ENCODE measurements at regions not wholly inside any gene's neighbourhood (a gene's known extent, or its start where the extent isn't known, plus 50 kb on each side); places are given as distances from the start of the nearest gene placed in this dataset.

DNA sequence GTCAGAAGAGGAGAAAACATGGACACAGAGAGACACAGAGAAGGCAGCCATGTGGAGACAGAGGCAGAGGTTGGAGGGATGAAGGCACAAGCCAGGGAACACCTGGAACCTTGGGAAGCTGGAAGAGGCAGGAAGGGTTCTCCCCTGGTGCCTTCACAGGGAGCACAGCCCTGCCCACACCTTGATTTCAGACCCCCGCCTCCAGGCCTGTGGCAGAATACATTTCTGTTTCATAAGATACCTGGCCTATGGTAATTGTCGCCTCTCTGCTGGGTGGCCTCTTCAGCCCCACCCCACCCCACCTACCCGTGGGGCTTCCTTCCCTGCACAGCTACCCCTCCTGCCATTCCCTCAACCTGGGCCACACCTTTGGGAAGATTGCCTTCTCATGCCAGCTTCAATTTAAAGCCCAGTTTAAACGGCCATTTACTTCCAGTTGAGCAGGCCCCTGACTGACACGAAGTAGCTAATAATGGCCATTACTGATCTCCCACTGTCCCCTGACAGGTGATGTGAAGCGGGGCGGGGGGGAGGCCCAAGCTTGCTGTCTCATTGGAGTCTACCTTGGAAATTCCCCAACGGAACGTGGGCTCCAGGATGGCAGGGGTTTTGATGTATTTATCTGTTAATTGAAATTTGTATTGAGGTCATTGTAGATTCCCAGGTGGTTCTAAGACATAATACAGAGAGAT lies 291.7 kb upstream of the FOXF1 start:
- peaks cover 3% of the 10 kb centered on the region; the same call in 1 of the 2 replicates for H3K4me1 ChIP-seq
- no peak for DNase-seq
- no peak overlapping the region for H3K4me3 ChIP-seq
- no peaks in the 10 kb centered on the region for H3K27me3 ChIP-seq
- H3K27ac ChIP-seq = no peak overlapping the region
- no peaks in the 10 kb centered on the region for H3K36me3 ChIP-seq
- H3K9me3 ChIP-seq (replicated peaks) = no peaks in the 10 kb centered on the region

DNA sequence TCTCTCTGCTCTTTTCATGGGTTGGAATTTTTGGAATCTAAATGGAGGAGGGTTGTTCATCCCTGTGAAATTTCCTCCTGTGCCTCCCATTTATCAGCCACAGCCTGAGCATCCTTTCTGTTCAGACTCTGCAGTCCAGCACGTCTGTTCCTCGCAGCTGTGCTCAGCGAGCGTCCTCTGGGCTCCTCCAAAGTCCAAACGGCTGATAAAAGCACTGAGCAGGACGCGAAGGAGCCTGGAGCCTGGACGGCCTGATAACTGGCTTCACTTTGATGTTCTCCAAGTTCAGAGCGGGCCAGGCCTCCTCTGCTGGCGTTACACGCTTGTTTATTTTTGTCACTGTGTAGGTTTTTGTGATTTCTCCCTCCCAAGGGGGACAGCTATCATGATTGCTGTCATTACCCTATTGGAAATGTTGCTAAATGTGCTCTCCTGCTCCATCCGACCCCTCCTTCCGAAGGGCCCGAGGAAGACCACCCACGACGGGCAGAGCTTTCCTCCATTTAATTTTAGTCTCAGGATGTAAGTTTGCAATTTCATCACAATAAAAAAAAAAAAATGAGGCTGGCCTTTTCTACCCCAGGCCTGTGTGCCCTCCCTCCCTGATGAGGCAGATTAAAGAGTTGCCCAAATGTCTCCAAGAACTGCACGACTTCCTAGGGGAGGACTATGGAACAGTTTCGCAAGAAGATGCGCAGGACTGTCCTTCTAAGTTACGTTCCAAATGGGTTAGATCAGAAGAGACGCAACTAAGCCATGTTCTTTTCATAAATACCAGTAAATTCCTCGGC lies 290.5 kb upstream of the FOXF1 start:
- Histone ChIP-seq H3K4me3 (no peak overlapping the region), H3K27me3 (no peaks in the 10 kb centered on the region), H3K4me1 (peaks cover 4% of the 10 kb centered on the region; the same call in 1 of the 2 replicates), H3K36me3 (no peaks in the 10 kb centered on the region), H3K27ac (no peak overlapping the region), H3K9me3 (replicated peaks) (no peaks in the 10 kb centered on the region)
- DNase-seq = no peak

DNA sequence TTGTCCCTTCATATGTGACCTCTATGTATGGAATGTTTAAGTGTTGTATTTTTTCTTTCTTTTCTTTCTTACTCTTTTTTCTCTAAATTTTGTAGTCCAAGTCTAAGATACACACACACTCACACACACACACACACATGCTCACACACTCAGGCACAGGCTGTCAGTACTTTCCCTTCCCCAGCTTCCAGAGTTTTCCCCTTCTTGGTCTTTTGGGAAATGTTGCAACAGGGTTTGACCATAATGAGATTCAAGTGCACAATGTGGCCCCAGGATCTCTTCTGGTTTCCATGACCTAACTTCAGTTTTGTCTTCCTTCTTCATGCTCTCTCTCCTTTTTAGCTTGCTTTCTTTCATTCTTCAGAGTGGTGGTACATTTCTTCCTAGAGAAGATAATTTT lies 289.8 kb upstream of the FOXF1 start:
- Histone ChIP-seq H3K4me3 (no peak overlapping the region), H3K27me3 (no peaks in the 10 kb centered on the region), H3K36me3 (no peaks in the 10 kb centered on the region), H3K9me3 (replicated peaks) (no peaks in the 10 kb centered on the region), H3K27ac (no peak overlapping the region), H3K4me1 (peaks cover 4% of the 10 kb centered on the region; the same call in 1 of the 2 replicates)
- no peak for DNase-seq

DNA sequence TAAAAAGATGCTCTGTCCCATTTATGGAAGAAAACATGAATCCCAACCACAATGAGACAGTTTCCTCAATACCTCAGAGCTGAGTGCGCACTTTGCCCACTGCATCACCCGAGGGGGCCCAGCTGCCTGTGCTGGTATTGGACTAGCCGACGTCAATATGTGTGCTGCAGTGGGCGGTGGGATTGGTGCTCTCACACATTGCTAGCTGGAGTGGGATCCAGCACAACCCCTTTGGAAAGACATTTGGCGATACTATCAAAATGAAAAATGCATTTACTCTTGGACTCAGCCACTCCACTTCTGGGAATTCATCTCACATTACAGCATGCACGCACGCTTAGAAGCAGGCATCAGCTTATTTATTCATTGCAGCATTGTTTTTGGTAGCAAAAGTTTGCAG lies 289.2 kb upstream of the FOXF1 start:
- H3K36me3 ChIP-seq = no peaks in the 10 kb centered on the region
- DNase-seq = no peak
- H3K4me1 ChIP-seq = peaks cover 4% of the 10 kb centered on the region; the same call in 1 of the 2 replicates
- H3K4me3 ChIP-seq = no peak overlapping the region
- no peaks in the 10 kb centered on the region for H3K9me3 ChIP-seq (replicated peaks)
- H3K27ac ChIP-seq = no peak overlapping the region
- no peaks in the 10 kb centered on the region for H3K27me3 ChIP-seq

DNA sequence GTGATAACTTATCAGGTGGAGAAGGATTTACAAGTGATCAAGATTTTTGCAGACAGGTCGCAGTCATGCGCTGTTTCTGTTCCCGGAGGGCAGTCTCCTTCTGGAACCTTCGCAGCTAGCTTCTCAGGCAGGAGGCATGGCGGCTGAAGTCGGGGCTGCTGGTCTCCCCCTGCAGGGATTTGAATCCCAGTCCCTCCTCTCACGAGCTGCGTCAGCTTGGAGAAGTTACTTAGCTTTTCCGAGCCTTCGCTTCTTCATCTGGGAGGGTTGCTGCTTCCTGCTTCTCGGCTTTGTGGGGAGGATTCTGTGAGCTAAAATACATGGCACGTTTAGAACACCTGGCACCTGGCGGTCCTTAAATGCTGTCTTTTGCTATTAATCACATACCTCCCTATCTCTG lies 287.8 kb upstream of the FOXF1 start:
- H3K4me1 ChIP-seq = peaks cover 7% of the 10 kb centered on the region
- DNase-seq = no peak
- H3K27ac ChIP-seq = no peak overlapping the region
- H3K4me3 ChIP-seq = no peak overlapping the region
- H3K27me3 ChIP-seq = no peaks in the 10 kb centered on the region
- no peaks in the 10 kb centered on the region for H3K9me3 ChIP-seq (replicated peaks)
- no peaks in the 10 kb centered on the region for H3K36me3 ChIP-seq

DNA sequence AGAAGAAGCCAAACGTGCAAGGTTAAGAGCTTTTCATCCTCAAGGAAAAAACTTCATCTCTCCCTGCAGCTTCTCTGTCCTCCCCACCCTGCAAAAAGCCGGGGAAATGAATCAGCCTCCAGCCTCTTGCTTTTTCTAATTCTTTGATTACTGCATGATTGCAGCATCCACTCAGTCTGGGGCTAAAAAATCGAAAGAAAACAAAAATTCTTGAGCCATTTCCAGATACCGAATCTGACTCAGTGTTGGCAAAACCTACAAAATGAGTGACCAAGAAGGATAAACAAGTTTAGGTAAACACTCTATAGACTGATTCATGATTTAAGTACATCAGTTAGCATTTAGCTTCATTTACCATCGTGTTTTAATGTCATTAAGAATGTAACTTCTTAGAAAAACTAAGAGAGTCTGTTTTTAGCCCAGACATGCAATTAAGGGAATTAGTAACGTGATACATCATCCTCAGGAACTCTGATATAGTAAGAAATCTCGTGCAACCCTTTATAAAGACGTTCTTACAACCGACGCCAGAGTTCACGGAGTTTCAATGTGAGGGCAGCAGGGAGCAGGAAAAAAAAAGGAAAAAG lies 287.3 kb upstream of the FOXF1 start:
- H3K27ac ChIP-seq = no peak overlapping the region
- H3K4me3 ChIP-seq = no peak overlapping the region
- H3K9me3 ChIP-seq (replicated peaks) = no peaks in the 10 kb centered on the region
- H3K36me3 ChIP-seq = no peaks in the 10 kb centered on the region
- H3K4me1 ChIP-seq = peaks cover 13% of the 10 kb centered on the region
- H3K27me3 ChIP-seq = no peaks in the 10 kb centered on the region
- DNase-seq = no peak

DNA sequence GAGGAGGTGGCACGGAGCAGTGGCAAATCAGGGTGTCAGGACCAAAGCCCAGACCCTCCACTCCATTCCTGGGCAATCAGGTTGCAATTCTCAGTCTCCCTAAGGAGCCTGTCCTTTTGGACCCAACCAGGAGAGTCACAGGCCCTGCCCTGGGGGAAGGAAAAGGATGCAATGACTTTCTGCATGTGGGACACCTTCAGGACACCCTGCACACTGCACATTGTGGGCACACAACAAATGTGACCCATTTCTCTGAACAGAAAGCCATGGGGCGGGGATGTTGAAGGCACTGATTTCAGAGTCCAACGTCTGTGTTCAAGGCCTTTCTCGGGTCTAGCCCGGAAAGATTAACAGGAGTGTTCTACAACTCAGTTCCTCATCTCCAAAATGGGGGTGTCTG lies 286.2 kb upstream of the FOXF1 start:
- Histone ChIP-seq H3K4me3 (no peak overlapping the region), H3K27me3 (no peaks in the 10 kb centered on the region), H3K4me1 (peaks cover 15% of the 10 kb centered on the region), H3K27ac (no peak overlapping the region), H3K36me3 (no peaks in the 10 kb centered on the region), H3K9me3 (replicated peaks) (no peaks in the 10 kb centered on the region)
- no peak for DNase-seq

DNA sequence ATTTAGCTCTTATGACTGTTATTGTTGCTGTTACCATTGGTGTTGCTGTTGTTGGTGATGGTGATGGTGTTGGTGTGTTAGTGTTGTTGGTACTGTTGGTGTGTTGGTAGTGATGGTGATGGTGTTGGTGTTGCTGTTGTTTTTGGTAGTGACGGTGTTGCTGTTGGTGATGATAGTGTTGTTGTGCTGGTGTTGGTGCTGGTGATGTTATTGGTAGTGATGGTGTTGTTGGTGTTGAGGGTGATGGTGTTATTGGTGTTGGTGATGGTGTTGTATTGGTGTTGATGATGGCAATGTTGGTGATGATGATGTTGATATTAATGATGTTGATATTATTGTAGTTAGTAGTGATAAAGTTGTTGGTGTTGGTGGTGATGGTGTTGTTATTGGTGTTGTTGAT lies 285.7 kb upstream of the FOXF1 start:
- no peak for DNase-seq
- Histone ChIP-seq H3K36me3 (no peaks in the 10 kb centered on the region), H3K27me3 (no peaks in the 10 kb centered on the region), H3K27ac (no peak overlapping the region), H3K9me3 (replicated peaks) (no peaks in the 10 kb centered on the region), H3K4me3 (no peak overlapping the region), H3K4me1 (peaks cover 15% of the 10 kb centered on the region)

DNA sequence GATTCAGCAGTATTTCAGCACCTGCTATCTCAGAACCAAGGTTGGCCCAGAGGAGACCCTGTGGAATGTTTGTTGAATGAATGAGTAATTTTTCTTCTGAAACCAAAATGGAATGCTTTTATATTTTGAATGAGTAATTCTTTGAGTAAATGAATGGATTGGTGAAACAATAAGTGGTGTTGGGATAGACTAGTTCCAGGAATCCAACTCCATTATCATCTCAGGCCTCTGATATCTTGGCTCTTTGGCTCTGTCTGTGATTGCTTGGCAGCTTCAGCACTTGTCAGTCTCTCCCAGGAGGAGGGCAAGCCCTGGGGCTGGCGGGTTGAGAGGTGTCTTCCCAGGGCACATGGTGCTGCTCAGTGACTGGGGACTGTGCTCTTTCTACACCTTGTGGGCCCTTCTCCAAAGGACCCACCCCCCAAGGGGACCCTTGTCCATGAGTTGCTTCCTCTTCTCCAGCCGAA lies 284.4 kb upstream of the FOXF1 start:
- H3K27ac ChIP-seq = no peak overlapping the region
- H3K9me3 ChIP-seq (replicated peaks) = no peaks in the 10 kb centered on the region
- DNase-seq = no peak
- H3K4me1 ChIP-seq = peaks cover 15% of the 10 kb centered on the region
- H3K36me3 ChIP-seq = no peaks in the 10 kb centered on the region
- no peak overlapping the region for H3K4me3 ChIP-seq
- H3K27me3 ChIP-seq = no peaks in the 10 kb centered on the region

DNA sequence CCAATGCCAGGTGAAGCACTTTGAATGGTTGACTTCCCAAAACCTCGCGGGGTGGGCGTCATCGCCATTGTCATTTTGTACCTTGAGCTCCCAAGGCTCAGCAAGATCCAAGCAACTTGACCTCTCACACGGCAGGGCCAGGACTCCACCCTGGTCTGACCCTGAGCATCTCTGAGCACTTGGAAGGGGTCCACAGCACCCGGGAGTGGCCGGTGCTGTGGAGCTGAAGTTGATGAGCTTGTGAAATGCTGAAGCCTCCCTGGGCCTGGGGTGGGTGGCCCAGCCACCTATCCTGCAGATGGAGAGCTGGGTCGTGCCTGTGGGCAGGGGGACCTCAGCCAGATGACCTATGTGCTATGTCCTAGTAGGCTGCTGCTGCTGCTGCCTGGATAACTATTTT lies 283.3 kb upstream of the FOXF1 start:
- no peak overlapping the region for H3K4me3 ChIP-seq
- no peaks in the 10 kb centered on the region for H3K27me3 ChIP-seq

DNA sequence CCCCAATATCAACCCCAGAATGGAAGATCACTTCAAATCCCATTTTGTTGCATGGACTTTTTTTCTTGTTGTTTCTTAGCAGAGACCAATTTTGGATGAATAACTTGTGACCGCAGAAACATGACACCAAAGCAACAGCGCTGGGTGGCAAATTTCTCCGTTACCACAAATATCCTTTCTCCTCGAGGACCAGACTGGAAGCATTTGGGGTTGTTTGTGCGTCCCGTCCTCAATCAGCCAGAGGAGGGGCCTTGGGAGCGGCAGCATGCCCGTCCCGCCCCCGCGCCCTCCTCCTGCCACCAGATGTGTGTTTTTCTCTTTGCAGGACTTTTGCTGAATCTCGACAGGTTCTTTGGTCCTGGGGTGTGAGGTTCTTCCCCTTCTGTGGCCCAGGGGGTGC lies 282.5 kb upstream of the FOXF1 start:
- Histone ChIP-seq H3K9me3 (replicated peaks) (no peaks in the 10 kb centered on the region), H3K4me3 (0 out of 2 replicates have a peak overlapping the region, but pooled peaks have one; percentile 10), H3K27ac (no peak overlapping the region), H3K4me1 (peaks cover 15% of the 10 kb centered on the region), H3K27me3 (no peaks in the 10 kb centered on the region), H3K36me3 (no peaks in the 10 kb centered on the region)
- peak; percentile 48 to 65 for DNase-seq

More for the DNA sequence above, 283.3 kb upstream of the FOXF1 start:
- peaks cover 15% of the 10 kb centered on the region for H3K4me1 ChIP-seq
- H3K36me3 ChIP-seq = no peaks in the 10 kb centered on the region
- H3K9me3 ChIP-seq (replicated peaks) = no peaks in the 10 kb centered on the region
- DNase-seq = no peak
- H3K27ac ChIP-seq = no peak overlapping the region

DNA sequence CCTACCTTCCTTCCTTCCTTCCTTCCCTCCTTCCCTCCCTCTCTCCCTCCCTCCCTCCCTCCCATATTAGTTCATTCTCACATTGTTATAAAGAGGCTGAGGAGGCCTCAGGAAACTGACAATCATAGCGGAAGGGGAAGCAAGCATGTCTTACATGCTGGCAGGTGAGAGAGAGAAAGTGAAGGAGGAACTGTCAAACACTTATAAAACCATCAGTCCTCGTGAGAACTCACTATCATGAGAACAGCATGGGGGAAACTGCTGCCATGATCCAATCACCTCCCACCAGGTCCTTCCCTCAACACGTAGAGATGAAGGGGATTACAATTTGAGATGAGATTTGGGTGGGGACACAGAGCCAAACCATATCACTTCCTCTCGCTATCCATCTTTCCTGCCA lies 281.6 kb upstream of the FOXF1 start:
- H3K27ac ChIP-seq = no peak overlapping the region
- no peaks in the 10 kb centered on the region for H3K27me3 ChIP-seq
- DNase-seq = no peak
- H3K9me3 ChIP-seq (replicated peaks) = no peaks in the 10 kb centered on the region
- no peaks in the 10 kb centered on the region for H3K36me3 ChIP-seq
- peaks cover 12% of the 10 kb centered on the region for H3K4me1 ChIP-seq
- no peak overlapping the region for H3K4me3 ChIP-seq

DNA sequence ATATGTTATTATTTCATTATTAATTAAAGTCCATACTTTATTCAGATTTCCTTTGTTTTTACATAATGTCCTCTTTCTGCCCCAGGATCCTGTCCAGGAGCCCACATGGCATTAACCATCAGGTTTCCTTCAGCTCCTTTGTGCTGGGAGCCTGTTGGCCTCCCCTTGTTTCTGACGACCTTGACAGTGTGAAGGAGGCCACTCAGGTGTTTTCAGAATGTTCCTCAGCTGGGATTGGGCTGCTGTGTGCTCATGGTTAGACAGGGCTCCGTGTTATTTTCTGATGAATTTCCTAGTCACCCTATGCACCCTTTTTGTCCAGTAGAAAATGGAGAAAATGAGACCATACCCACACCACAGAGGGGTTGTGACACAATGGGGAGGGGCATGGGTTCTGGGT lies 281.0 kb upstream of the FOXF1 start:
- no peak overlapping the region for H3K27ac ChIP-seq
- peaks cover 12% of the 10 kb centered on the region for H3K4me1 ChIP-seq
- H3K9me3 ChIP-seq (replicated peaks) = no peaks in the 10 kb centered on the region
- DNase-seq = no peak
- no peak overlapping the region for H3K4me3 ChIP-seq
- H3K27me3 ChIP-seq = no peaks in the 10 kb centered on the region
- no peaks in the 10 kb centered on the region for H3K36me3 ChIP-seq

DNA sequence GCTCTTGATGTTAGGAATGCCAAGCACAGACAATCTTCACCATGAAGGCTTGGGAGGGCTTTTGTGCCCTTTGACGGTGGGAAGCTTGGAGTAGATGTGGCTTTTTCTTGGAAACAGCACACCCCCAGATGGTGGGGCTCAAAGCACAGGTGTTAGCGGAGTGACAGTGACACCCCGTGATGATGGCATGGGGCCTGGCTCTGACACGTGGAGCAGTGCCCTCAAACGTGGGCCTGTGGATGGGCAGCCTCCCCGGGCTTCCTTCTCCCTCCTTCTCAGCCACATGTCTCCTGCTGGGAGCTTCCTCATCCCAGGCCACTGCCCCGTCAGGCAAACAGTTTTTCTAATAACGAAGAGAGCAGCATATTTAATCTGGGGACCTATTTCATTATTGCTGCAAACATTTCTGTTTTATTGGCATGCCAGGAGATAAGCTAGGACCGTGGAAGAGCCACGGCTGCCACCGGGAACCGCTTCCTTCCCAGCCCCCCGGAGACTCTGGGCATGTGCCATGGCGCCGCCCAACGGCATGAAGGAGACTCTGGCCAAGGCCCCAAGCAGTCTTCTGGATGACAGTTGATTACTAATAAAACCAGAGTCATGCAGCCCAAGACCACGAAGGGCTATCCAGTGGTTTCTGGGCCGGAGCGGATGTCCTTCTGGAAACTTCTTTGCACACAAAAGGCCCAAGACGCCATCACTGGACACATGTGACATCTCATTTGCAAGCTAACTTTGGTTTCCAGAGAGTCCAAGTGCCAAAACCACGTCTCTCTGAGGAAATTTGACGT lies 280.3 kb upstream of the FOXF1 start:
- Histone ChIP-seq H3K4me3 (no peak overlapping the region), H3K4me1 (peaks cover 12% of the 10 kb centered on the region), H3K27ac (no peak overlapping the region), H3K9me3 (replicated peaks) (no peaks in the 10 kb centered on the region), H3K27me3 (no peaks in the 10 kb centered on the region), H3K36me3 (no peaks in the 10 kb centered on the region)
- DNase-seq = no peak

All from SJCRH30 (cell line).